ENCODE measurements at regions not wholly inside any gene's neighbourhood (a gene's known extent, or its start where the extent isn't known, plus 50 kb on each side); places are given as distances from the start of the nearest gene placed in this dataset.

DNA sequence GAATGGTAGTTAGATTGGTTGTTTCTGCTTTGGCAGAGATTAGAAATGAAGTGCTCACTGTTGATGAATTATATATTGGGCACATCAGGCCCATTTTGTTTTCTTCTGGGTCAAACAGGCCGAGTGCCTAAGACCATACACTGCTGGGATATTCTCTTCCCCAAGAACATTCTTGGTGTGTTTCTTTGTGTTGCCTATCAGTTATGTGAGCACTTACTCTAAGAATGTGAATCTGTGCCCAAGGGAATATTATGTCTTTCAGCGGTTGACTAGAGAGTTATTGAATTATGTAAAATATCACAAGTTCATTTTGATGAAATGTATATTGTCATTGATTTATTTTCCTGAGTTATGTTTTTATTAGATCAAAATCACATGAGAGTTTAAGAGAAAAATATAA lies 255.5 kb upstream of the SMIM30 start:
- Histone ChIP-seq H3K4me3 (ENCODE audit: low read depth, low read length, poor library complexity, severe bottlenecking) (no peak overlapping the region), H3K27ac (ENCODE audit: low read depth, low read length, poor library complexity, severe bottlenecking) (no peak overlapping the region), H3K4me2 (ENCODE audit: low read length) (no peak overlapping the region), H3K9me3 (ENCODE audit: low read length) (no peaks in the 10 kb centered on the region), H3K79me2 (ENCODE audit: insufficient read depth, low read depth, low read length) (no peaks in the 10 kb centered on the region), H3K36me3 (ENCODE audit: insufficient read depth, low read length) (no peaks in the 10 kb centered on the region), H2AFZ (ENCODE audit: low read length) (no peak overlapping the region), H4K20me1 (ENCODE audit: insufficient read depth, low read length) (no peaks in the 10 kb centered on the region), H3K9me2 (ENCODE audit: insufficient read depth, low read length) (no peaks in the 10 kb centered on the region), H3K4me1 (ENCODE audit: insufficient read depth, low read length, poor library complexity, severe bottlenecking) (no peaks in the 10 kb centered on the region)
- intact Hi-C loops (cut with micrococcal nuclease; ENCODE audit: unreplicated experiment), result no loop called here
- POLR2A ChIA-PET, result interaction anchor here (0.7 to 1.4 kb wide), 2 partner anchors 51 to 170 kb away, joined by 3 to 5 read pairs; no protein-coding TSS in a partner anchor
- DNase-seq (ENCODE audit: low spot score), result no peak
- TF ChIP-seq EZH2phosphoT487 (IDR thresholded peaks at IDR 0.05; ENCODE audit: borderline replicate concordance, low read depth, low read length), result no peak
- TF ChIP-seq, protein P1, sequence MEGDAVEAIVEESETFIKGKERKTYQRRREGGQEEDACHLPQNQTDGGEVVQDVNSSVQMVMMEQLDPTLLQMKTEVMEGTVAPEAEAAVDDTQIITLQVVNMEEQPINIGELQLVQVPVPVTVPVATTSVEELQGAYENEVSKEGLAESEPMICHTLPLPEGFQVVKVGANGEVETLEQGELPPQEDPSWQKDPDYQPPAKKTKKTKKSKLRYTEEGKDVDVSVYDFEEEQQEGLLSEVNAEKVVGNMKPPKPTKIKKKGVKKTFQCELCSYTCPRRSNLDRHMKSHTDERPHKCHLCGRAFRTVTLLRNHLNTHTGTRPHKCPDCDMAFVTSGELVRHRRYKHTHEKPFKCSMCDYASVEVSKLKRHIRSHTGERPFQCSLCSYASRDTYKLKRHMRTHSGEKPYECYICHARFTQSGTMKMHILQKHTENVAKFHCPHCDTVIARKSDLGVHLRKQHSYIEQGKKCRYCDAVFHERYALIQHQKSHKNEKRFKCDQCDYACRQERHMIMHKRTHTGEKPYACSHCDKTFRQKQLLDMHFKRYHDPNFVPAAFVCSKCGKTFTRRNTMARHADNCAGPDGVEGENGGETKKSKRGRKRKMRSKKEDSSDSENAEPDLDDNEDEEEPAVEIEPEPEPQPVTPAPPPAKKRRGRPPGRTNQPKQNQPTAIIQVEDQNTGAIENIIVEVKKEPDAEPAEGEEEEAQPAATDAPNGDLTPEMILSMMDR (conservative IDR thresholded peaks at IDR 0.05; ENCODE audit: low read length), result no peak
- CTCF ChIA-PET (ENCODE audit: unreplicated experiment), result no interaction called here
- no TSS peak for BruUV-seq (replicated peaks)

DNA sequence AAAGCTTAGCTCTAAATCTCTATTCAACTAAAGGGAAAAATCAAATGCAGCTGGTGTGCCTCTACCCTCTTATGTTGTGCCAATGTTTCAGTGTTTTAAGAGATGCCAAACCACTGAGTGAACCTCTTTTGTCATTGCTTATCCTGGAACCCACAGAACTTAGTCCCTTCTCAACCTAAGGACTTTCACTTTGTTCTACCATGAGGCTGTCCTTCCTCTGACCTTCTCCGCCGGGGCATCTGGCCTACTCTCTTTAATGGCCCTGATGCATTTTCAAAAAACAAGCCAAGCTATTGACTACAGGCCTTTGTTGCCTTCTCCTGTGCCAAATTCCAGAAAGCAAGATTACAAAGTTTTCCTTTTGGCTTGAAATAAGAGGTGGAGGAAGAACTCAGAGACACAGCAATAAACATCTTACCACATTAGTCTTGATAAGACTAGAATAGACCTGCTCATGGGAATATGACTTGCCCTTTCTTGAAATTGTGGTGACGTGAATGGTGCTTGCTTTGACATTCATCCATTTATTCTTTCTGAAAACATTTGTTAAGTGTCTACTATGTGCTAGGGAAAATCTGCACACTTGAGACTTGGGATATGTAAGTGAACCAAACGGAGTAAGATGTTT lies 253.2 kb upstream of the SMIM30 start:
- Histone ChIP-seq H3K4me1 (ENCODE audit: insufficient read depth, low read length, poor library complexity, severe bottlenecking) (no peaks in the 10 kb centered on the region), H3K4me2 (ENCODE audit: low read length) (no peak overlapping the region), H3K9me3 (ENCODE audit: low read length) (no peaks in the 10 kb centered on the region), H3K4me3 (ENCODE audit: low read depth, low read length, poor library complexity, severe bottlenecking) (no peak overlapping the region), H2AFZ (ENCODE audit: low read length) (no peak overlapping the region), H3K79me2 (ENCODE audit: insufficient read depth, low read depth, low read length) (no peaks in the 10 kb centered on the region), H4K20me1 (ENCODE audit: insufficient read depth, low read length) (no peaks in the 10 kb centered on the region), H3K27ac (ENCODE audit: low read depth, low read length, poor library complexity, severe bottlenecking) (no peak overlapping the region), H3K36me3 (ENCODE audit: insufficient read depth, low read length) (no peaks in the 10 kb centered on the region), H3K9me2 (ENCODE audit: insufficient read depth, low read length) (no peaks in the 10 kb centered on the region)
- ChIA-PET POLR2A (interaction anchor here (0.6 to 1.0 kb wide), 2 partner anchors 505 to 1469 kb away, joined by 3 read pairs; no protein-coding TSS in a partner anchor), CTCF (ENCODE audit: unreplicated experiment) (no interaction called here)
- no peak for DNase-seq (ENCODE audit: low spot score)
- BruUV-seq (replicated peaks), result no TSS peak
- intact Hi-C loops (cut with micrococcal nuclease; ENCODE audit: unreplicated experiment), result no loop called here
- TF ChIP-seq, protein P1 (conservative IDR thresholded peaks at IDR 0.05; ENCODE audit: low read length), result no peak
- no peak for TF ChIP-seq EZH2phosphoT487 (IDR thresholded peaks at IDR 0.05; ENCODE audit: borderline replicate concordance, low read depth, low read length)

DNA sequence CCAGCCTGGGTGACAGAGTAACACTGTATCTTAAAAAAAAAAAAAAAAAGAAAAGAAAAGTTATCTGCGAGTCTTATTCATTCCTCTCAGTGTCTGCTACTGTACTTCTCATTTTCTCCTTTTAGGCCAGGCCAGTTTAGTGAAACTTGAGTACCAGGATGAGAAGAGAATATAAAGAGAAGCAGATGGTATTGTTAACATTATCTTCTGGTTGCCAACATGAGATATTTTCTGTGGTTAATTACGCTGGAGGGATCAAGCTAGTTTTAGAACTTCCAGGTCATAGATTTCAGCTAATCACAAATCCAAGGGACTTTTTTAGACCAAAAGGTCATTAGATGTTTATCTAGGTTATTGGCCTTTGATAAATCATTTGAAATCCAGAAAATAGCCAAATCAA lies 252.6 kb upstream of the SMIM30 start:
- no TSS peak for BruUV-seq (replicated peaks)
- TF ChIP-seq, protein P1 (conservative IDR thresholded peaks at IDR 0.05; ENCODE audit: low read length), result no peak
- TF ChIP-seq EZH2phosphoT487 (IDR thresholded peaks at IDR 0.05; ENCODE audit: borderline replicate concordance, low read depth, low read length), result no peak
- Histone ChIP-seq H3K4me2 (ENCODE audit: low read length) (no peak overlapping the region), H3K4me1 (ENCODE audit: insufficient read depth, low read length, poor library complexity, severe bottlenecking) (no peaks in the 10 kb centered on the region), H4K20me1 (ENCODE audit: insufficient read depth, low read length) (no peaks in the 10 kb centered on the region), H2AFZ (ENCODE audit: low read length) (no peak overlapping the region), H3K79me2 (ENCODE audit: insufficient read depth, low read depth, low read length) (no peaks in the 10 kb centered on the region), H3K9me3 (ENCODE audit: low read length) (no peaks in the 10 kb centered on the region), H3K27ac (ENCODE audit: low read depth, low read length, poor library complexity, severe bottlenecking) (no peak overlapping the region), H3K4me3 (ENCODE audit: low read depth, low read length, poor library complexity, severe bottlenecking) (no peak overlapping the region), H3K9me2 (ENCODE audit: insufficient read depth, low read length) (no peaks in the 10 kb centered on the region), H3K36me3 (ENCODE audit: insufficient read depth, low read length) (no peaks in the 10 kb centered on the region)
- no peak for DNase-seq (ENCODE audit: low spot score)
- POLR2A ChIA-PET, result interaction anchor here (1.0 kb wide), 1 partner anchor 505 kb away, joined by 3 read pairs; no protein-coding TSS in a partner anchor
- intact Hi-C loops (cut with micrococcal nuclease; ENCODE audit: unreplicated experiment), result no loop called here
- CTCF ChIA-PET (ENCODE audit: unreplicated experiment), result no interaction called here

Data from OCI-LY7 (cell line).